SK-N-SH (cell line): ENCODE measurements at regions not wholly inside any gene's neighbourhood (a gene's known extent, or its start where the extent isn't known, plus 50 kb on each side); places are given as distances from the start of the nearest gene placed in this dataset.

ENCODE experiments used
- CTCF ChIA-PET: fragments of 300-600, 350-600 bp; formaldehyde crosslinking; extraction: SDS; loops from one replicate; lab custom pipeline; 2021; lab: Yijun Ruan, JAX
- POLR2A ChIA-PET: fragments of 350-600 bp; sonication (Branson Sonifier 250); formaldehyde crosslinking; extraction: SDS; loops from one replicate; lab custom pipeline; 2020; ENCODE audit warnings: antibody characterized with exemption, inconsistent platforms; lab: Yijun Ruan, JAX
- DNase-seq: peaks from one replicate; pipeline ENCODE4 v3.0.0; 2012
- H2AFZ ChIP-seq: fragments of 200-600 bp; sonication (generic); 2 replicates; pipeline ENCODE4 v1.8.1; 2016; ENCODE audit warnings: antibody characterized with exemption, mild to moderate bottlenecking, low read depth
- H3F3A ChIP-seq: fragments of 200-600 bp; sonication (generic); replicated peaks from 2 replicates; pipeline ENCODE3; 2016; ENCODE audit warnings: antibody characterized with exemption, mild to moderate bottlenecking; ENCODE audit not compliant: insufficient read depth
- H3K27ac ChIP-seq, 2 experiments: fragments of 200-500 bp in 1 of 2; fragments of 200-600 bp in 1 of 2; sonication (Bioruptor generic) in 1 of 2; sonication (generic), shearing (Covaris generic) in 1 of 2; 2 replicates each; pipeline versions ENCODE4 v1.5.1 to v1.6.1; 2014 to 2016; ENCODE audit warnings: low read depth in 2 of 2, inconsistent platforms in 1 of 2, low read length in 1 of 2, mild to moderate bottlenecking in 1 of 2, mixed read lengths in 1 of 2
- H3K27me3 ChIP-seq: fragments of 200-600 bp; sonication (generic), shearing (Covaris generic); 2 replicates; pipeline ENCODE4 v1.6.1; 2016; ENCODE audit warnings: mixed run types; ENCODE audit not compliant: insufficient read depth
- H3K36me3 ChIP-seq, 2 experiments: fragments of 200-500 bp in 1 of 2; fragments of 200-600 bp in 1 of 2; sonication (Bioruptor generic) in 1 of 2; sonication (generic) in 1 of 2; replicated peaks in 1 of 2; 2 replicates each; pipeline versions ENCODE3 to v1.5.1; 2014 to 2016; ENCODE audit warnings: low read length in 1 of 2, mild to moderate bottlenecking in 1 of 2; ENCODE audit not compliant: insufficient read depth in 2 of 2, control insufficient read depth in 1 of 2
- H3K4me1 ChIP-seq, 2 experiments: fragments of 200-500 bp in 1 of 2; fragments of 200-600 bp in 1 of 2; sonication (Bioruptor generic) in 1 of 2; sonication (generic), shearing (Covaris generic) in 1 of 2; 2 replicates each; pipeline versions ENCODE4 v1.5.1 to v1.6.1; 2014 to 2016; ENCODE audit warnings: low read depth in 1 of 2, low read length in 1 of 2, mixed run types in 1 of 2; ENCODE audit not compliant: insufficient read depth in 2 of 2, control insufficient read depth in 1 of 2
- H3K4me2 ChIP-seq: fragments of 200-600 bp; sonication (generic), shearing (Covaris generic); 2 replicates; pipeline ENCODE4 v1.6.1; 2017; ENCODE audit warnings: mixed run types
- H3K4me3 ChIP-seq, 2 experiments: fragments of 200-500 bp in 1 of 2; fragments of 200-600 bp in 1 of 2; sonication (Bioruptor generic) in 1 of 2; sonication (generic), shearing (Covaris generic) in 1 of 2; 2 replicates each; pipeline versions ENCODE4 v1.5.1 to v1.8.1; 2014 to 2016; ENCODE audit warnings: low read depth in 2 of 2, inconsistent platforms in 1 of 2, low read length in 1 of 2, mild to moderate bottlenecking in 1 of 2, mixed read lengths in 1 of 2, moderate library complexity in 1 of 2
- H3K79me2 ChIP-seq: fragments of 200-600 bp; sonication (generic); 2 replicates; pipeline ENCODE4 v1.8.1; 2017; ENCODE audit warnings: mild to moderate bottlenecking; ENCODE audit not compliant: insufficient read depth
- H3K9ac ChIP-seq: fragments of 200-600 bp; sonication (generic); 2 replicates; pipeline ENCODE4 v1.6.1; 2017; ENCODE audit warnings: mixed run types
- H3K9me2 ChIP-seq: fragments of 200-600 bp; sonication (generic); 2 replicates; pipeline ENCODE4 v1.6.1; 2017; ENCODE audit warnings: mixed run types
- H3K9me3 ChIP-seq: fragments of 200-600 bp; sonication (generic); 2 replicates; pipeline ENCODE4 v1.6.1; 2017; ENCODE audit warnings: mixed run types, mild to moderate bottlenecking, moderate library complexity
- H4K20me1 ChIP-seq: fragments of 200-600 bp; sonication (generic); 2 replicates; pipeline ENCODE4 v1.6.1; 2017; ENCODE audit warnings: mild to moderate bottlenecking, mixed run types; ENCODE audit not compliant: insufficient read depth
- EZH2phosphoT487 ChIP-seq: fragments of 200-600 bp; sonication (generic); IDR thresholded peaks from 2 replicates; pipeline ENCODE4 v1.6.1; 2017; ENCODE audit warnings: low read depth, mixed run types, mild to moderate bottlenecking, antibody characterized with exemption, moderate library complexity, borderline replicate concordance
- FOSL2 ChIP-seq: IDR thresholded peaks from 2 replicates; pipeline ENCODE4 v1.4.0; 2012; ENCODE audit warnings: low read depth, mild to moderate bottlenecking, moderate library complexity, borderline replicate concordance
- JUND ChIP-seq: IDR thresholded peaks from 2 replicates; pipeline ENCODE4 v1.4.0; 2012
- MEF2A ChIP-seq: IDR thresholded peaks from 2 replicates; pipeline ENCODE4 v1.4.0; 2012; ENCODE audit warnings: low read depth, borderline replicate concordance
- MXI1 ChIP-seq: IDR thresholded peaks from 2 replicates; pipeline ENCODE4 v1.6.1; 2012; ENCODE audit warnings: mild to moderate bottlenecking, low read depth, low read length, improper control_type of control experiment
- NFIC ChIP-seq: IDR thresholded peaks from 2 replicates; pipeline ENCODE4 v1.4.0; 2012; ENCODE audit warnings: borderline replicate concordance
- POLR2AphosphoS5 ChIP-seq: IDR thresholded peaks from 2 replicates; pipeline ENCODE4 v1.6.1; 2012; ENCODE audit warnings: low read depth, low read length
- RCOR1 ChIP-seq: fragments of 150-350 bp; IDR thresholded peaks from 2 replicates; pipeline ENCODE4 v1.6.1; 2017; ENCODE audit warnings: antibody characterized with exemption, low read length
- RXRA ChIP-seq: IDR thresholded peaks from 2 replicates; pipeline ENCODE4 v1.4.0; 2012; ENCODE audit warnings: low read depth, mild to moderate bottlenecking, borderline replicate concordance
- SIN3A ChIP-seq: IDR thresholded peaks from 2 replicates; pipeline ENCODE4 v1.6.1; 2012; ENCODE audit warnings: low read depth, mild to moderate bottlenecking, low read length, moderate library complexity, borderline replicate concordance
- SMC3 ChIP-seq: IDR thresholded peaks from 2 replicates; pipeline ENCODE4 v1.6.1; 2012; ENCODE audit warnings: low read depth, low read length, improper control_type of control experiment
- TAF1 ChIP-seq: IDR thresholded peaks from 2 replicates; pipeline ENCODE4 v1.6.1; 2012; ENCODE audit warnings: low read depth, mild to moderate bottlenecking, low read length, moderate library complexity, borderline replicate concordance
- YY1 ChIP-seq: IDR thresholded peaks from 2 replicates; pipeline ENCODE4 v1.4.0; 2012; ENCODE audit warnings: low read depth, mild to moderate bottlenecking
- WGBS: methylation state at CpG from one replicate; pipeline ENCODE4 v1.1.6; 2017; ENCODE audit warnings: low lambda C conversion rate; 5-methylcytosine and 5-hydroxymethylcytosine counted together
- TF ChIP-seq, protein P1 (sequence below): fragments of 200-600 bp; sonication (generic); IDR thresholded peaks from 2 replicates; pipeline ENCODE4 v1.6.1; 2017; ENCODE audit warnings: antibody characterized with exemption, mild to moderate bottlenecking, moderate library complexity
- TF ChIP-seq, protein P2 (sequence below): IDR thresholded peaks from 2 replicates; pipeline ENCODE4; 2012
- TF ChIP-seq, protein P3 (sequence below): fragments of 150-350 bp; IDR thresholded peaks from 2 replicates; pipeline ENCODE4 v1.6.1; 2017; ENCODE audit warnings: antibody characterized with exemption, low read length, low read depth, borderline replicate concordance

DNA sequence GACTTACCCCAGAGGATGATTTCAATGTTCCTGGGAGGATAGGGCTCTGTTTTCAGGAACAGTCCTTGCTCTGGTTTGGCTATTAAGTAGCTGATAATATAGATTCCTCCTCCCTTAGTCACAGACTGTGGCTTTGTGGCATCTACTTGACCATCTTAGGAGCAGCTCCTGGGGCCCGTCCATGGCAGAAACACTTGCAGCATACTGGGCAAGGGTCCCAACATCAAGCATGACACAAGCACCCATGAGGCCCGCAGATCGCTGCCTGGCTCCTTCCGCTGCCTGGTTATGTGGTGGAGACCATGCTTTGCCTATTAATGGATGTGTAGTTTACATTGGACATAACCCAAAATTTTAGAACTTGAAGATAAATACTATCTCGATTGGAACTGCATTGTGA, 170.1 kb downstream of the ICE1 start:
- no peaks in the 10 kb centered on the region for H3K9me3 ChIP-seq
- no peak overlapping the region for H3K4me2 ChIP-seq
- TF ChIP-seq, protein P1, sequence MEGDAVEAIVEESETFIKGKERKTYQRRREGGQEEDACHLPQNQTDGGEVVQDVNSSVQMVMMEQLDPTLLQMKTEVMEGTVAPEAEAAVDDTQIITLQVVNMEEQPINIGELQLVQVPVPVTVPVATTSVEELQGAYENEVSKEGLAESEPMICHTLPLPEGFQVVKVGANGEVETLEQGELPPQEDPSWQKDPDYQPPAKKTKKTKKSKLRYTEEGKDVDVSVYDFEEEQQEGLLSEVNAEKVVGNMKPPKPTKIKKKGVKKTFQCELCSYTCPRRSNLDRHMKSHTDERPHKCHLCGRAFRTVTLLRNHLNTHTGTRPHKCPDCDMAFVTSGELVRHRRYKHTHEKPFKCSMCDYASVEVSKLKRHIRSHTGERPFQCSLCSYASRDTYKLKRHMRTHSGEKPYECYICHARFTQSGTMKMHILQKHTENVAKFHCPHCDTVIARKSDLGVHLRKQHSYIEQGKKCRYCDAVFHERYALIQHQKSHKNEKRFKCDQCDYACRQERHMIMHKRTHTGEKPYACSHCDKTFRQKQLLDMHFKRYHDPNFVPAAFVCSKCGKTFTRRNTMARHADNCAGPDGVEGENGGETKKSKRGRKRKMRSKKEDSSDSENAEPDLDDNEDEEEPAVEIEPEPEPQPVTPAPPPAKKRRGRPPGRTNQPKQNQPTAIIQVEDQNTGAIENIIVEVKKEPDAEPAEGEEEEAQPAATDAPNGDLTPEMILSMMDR = no peak
- TF ChIP-seq RXRA = no peak
- TF ChIP-seq EZH2phosphoT487 = no peak
- TF ChIP-seq NFIC = no peak
- TF ChIP-seq MEF2A = no peak
- no peak for TF ChIP-seq JUND
- TF ChIP-seq, all 33 proteins: peak for 0
- Histone ChIP-seq H3F3A (no peaks in the 10 kb centered on the region), H3K9ac (no peak overlapping the region), H3K36me3 (no peaks in the 10 kb centered on the region), H3K4me1 (peaks cover 0 to 6% of the 10 kb centered on the region in 2 experiments; a peak in 1 of 4 replicates), H3K27me3 (no peaks in the 10 kb centered on the region), H4K20me1 (no peaks in the 10 kb centered on the region), H3K27ac (no peak overlapping the region), H3K79me2 (no peaks in the 10 kb centered on the region), H3K9me2 (no peaks in the 10 kb centered on the region), H3K4me3 (no peak overlapping the region), H2AFZ (no peak overlapping the region)
- WGBS = 38% methylated on average over 5 of the region's 5 CpGs
- DNase-seq = no peak
- POLR2A ChIA-PET = no interaction called here
- CTCF ChIA-PET = interaction anchor here (1.3 kb wide), 1 partner anchor 9 kb away, joined by 5 read pairs; no protein-coding TSS in a partner anchor

DNA sequence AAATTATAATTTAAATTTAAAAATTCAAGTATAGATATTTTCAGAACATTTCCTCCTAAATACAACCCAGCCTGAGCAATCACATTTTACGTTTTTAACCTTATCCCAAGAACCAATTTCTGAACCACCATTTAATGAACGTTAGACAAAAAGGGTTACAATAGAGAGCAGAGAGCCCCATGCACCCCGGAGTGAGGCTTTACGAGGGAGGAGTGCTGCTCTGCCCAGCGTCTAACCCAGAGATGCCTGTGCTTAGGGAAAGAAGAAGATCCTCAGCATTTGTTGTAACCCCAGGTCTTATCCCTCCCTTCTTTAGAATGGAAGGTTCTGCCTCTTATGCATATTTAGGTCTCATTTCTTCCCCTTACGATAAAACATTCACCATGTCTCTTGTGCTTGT, 169.1 kb downstream of the ICE1 start:
- Histone ChIP-seq H3K79me2 (no peaks in the 10 kb centered on the region), H3K9me2 (no peaks in the 10 kb centered on the region), H3K4me2 (no peak overlapping the region), H3K27ac (no peak overlapping the region), H3K9me3 (no peaks in the 10 kb centered on the region), H2AFZ (no peak overlapping the region), H3K27me3 (no peaks in the 10 kb centered on the region), H3F3A (no peaks in the 10 kb centered on the region), H3K4me1 (peaks cover 0 to 6% of the 10 kb centered on the region in 2 experiments; a peak in 1 of 4 replicates)
- whole genome bisulfite sequencing = 18% methylated on average over 6 of the region's 6 CpGs
- ChIA-PET CTCF (no interaction called here), POLR2A (no interaction called here)
- TF ChIP-seq POLR2AphosphoS5 = no peak
- TF ChIP-seq, protein P1 = no peak
- TF ChIP-seq RCOR1 = no peak
- TF ChIP-seq TAF1 = no peak
- TF ChIP-seq MXI1 = no peak
- TF ChIP-seq YY1 = no peak
- no peak for TF ChIP-seq FOSL2
- TF ChIP-seq SIN3A = no peak
- TF ChIP-seq, protein P2, sequence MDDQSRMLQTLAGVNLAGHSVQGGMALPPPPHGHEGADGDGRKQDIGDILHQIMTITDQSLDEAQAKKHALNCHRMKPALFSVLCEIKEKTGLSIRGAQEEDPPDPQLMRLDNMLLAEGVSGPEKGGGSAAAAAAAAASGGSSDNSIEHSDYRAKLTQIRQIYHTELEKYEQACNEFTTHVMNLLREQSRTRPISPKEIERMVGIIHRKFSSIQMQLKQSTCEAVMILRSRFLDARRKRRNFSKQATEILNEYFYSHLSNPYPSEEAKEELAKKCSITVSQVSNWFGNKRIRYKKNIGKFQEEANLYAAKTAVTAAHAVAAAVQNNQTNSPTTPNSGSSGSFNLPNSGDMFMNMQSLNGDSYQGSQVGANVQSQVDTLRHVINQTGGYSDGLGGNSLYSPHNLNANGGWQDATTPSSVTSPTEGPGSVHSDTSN = no peak
- TF ChIP-seq SMC3 = no peak
- TF ChIP-seq, protein P3, sequence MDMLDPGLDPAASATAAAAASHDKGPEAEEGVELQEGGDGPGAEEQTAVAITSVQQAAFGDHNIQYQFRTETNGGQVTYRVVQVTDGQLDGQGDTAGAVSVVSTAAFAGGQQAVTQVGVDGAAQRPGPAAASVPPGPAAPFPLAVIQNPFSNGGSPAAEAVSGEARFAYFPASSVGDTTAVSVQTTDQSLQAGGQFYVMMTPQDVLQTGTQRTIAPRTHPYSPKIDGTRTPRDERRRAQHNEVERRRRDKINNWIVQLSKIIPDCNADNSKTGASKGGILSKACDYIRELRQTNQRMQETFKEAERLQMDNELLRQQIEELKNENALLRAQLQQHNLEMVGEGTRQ = no peak
- no peak for TF ChIP-seq NFIC
- TF ChIP-seq, all 33 proteins: peak for 0
- no peak for DNase-seq
- Histone ChIP-seq H4K20me1 (no peaks in the 10 kb centered on the region), H3K4me3 (no peak overlapping the region), H3K9ac (no peak overlapping the region), H3K36me3 (no peaks in the 10 kb centered on the region)
